ENCODE measurements at regions not wholly inside any gene's neighbourhood (a gene's known extent, or its start where the extent isn't known, plus 50 kb on each side); places are given as distances from the start of the nearest gene placed in this dataset.

GRCh38 chr20:63103402-63104311 lies 96.9 kb upstream of the BHLHE23 start:
- TF ChIP-seq CTCF (conservative IDR thresholded peaks at IDR 0.05) (no peak), ZFX (IDR thresholded peaks at IDR 0.05) (no peak)

Measured in C4-2B (cell line).